Mammary epithelial cell (primary cell): ENCODE measurements at regions not wholly inside any gene's neighbourhood (a gene's known extent, or its start where the extent isn't known, plus 50 kb on each side); places are given as distances from the start of the nearest gene placed in this dataset.

Experiments used
- CTCF ChIP-seq, 2 donors: IDR thresholded peaks in 1 of 2; conservative IDR thresholded peaks in 1 of 2; 2 replicates each; pipeline ENCODE4 v1.5.1; 2011 to 2012; ENCODE audit warnings: inconsistent platforms in 2 of 2, low read length in 2 of 2, mild to moderate bottlenecking in 2 of 2, control low read depth in 1 of 2, low read depth in 1 of 2; ENCODE audit not compliant: insufficient read depth in 1 of 2; ENCODE audit errors: extremely low read depth in 1 of 2
- EZH2 ChIP-seq: IDR thresholded peaks from 2 replicates; pipeline ENCODE4 v1.6.1; 2012; ENCODE audit warnings: low read length, inconsistent platforms, borderline replicate concordance

- TF ChIP-seq CTCF (conservative IDR thresholded peaks at IDR 0.05 in 1 of 2, IDR thresholded peaks at IDR 0.05 in 1 of 2; ENCODE audit: extremely low read depth in 1 of 2, insufficient read depth in 1 of 2, low read depth in 1 of 2, low read length in 2 of 2) = no peak
- no peak for TF ChIP-seq EZH2
These were observed 195.8 kb downstream of the MTHFS start for GRCh38 chr15:79700951-79701480.
